ENCODE measurements at regions not wholly inside any gene's neighbourhood (a gene's known extent, or its start where the extent isn't known, plus 50 kb on each side); places are given as distances from the start of the nearest gene placed in this dataset.

DNA sequence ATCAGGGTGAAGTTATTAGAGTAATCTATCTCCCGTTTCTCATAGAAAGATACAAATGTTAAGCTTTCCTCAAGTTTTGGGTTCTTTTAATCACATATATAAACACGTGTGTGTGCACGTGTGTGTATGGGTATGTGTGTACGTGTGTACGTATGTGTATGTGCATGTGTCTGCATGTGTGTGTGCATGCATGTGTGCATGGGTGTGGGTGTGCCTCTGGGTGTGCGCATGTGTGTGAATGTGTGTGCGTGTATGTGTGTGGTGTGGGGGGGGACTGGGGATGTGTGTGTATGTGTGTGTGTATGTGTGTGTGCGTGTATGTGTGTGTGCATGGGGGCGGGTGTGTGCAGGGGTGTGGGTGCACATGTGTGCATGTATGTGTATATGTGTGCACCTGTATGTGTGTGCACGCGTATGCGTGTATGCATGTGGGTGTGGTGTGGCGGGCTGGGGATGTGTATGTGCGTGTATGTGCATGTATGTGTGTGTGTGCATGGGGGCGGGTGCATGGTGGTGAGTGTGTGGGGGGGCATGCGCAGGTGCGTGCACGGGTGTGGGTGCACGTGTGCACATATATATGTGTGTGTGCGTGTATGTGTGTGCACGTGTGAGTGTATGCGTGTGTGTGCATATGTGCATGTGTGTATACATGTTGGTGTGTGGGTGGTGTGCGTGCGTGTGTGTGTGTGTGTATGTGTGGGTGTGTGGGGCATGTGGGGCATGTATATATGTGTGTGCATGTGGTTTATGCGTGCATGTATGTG, 304.0 kb downstream of the MBD2 start:
- ChIA-PET POLR2A (no interaction called here), CTCF (interaction anchor here (0.6 kb wide), 1 partner anchor 215 kb away, joined by 3 read pairs; no protein-coding TSS in a partner anchor)
- Histone ChIP-seq H3K27me3 (ENCODE audit: control insufficient read depth, insufficient read depth, low read length) (no peaks in the 10 kb centered on the region), H3K4me3 (ENCODE audit: low read depth, low read length) (no peak overlapping the region), H3K36me3 (ENCODE audit: control insufficient read depth, insufficient read depth, low read length) (no peaks in the 10 kb centered on the region)
- no peak for DNase-seq (ENCODE audit: low read depth)
- no peak for TF ChIP-seq CTCF (IDR thresholded peaks at IDR 0.05; ENCODE audit: insufficient read depth, low read depth, low read length)

DNA sequence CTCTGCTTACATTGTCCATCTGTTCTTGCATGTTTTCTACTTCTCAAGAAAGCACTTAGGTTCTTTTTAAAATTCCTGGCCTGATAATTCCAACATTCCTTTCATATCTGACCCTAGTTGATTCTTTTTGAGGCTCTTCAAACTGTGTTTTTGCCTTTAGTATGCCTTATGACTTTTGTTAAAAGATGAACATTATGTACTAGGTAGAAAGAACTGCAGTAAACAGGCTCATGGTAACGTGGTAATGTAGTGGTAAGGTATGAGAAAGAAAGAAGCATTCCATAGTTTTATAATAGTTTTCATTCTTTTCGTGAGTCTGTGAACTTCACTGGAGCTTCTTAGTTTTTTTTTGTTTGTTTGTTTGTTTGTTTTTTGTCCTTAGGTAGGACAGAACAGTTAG, 306.4 kb downstream of the MBD2 start:
- TF ChIP-seq CTCF (IDR thresholded peaks at IDR 0.05; ENCODE audit: insufficient read depth, low read depth, low read length): no peak
- CTCF ChIA-PET: no interaction called here
- Histone ChIP-seq H3K36me3 (ENCODE audit: control insufficient read depth, insufficient read depth, low read length) (no peaks in the 10 kb centered on the region), H3K4me3 (ENCODE audit: low read depth, low read length) (no peak overlapping the region), H3K27me3 (ENCODE audit: control insufficient read depth, insufficient read depth, low read length) (no peaks in the 10 kb centered on the region)
- no peak for DNase-seq (ENCODE audit: low read depth)
- POLR2A ChIA-PET: no interaction called here

DNA sequence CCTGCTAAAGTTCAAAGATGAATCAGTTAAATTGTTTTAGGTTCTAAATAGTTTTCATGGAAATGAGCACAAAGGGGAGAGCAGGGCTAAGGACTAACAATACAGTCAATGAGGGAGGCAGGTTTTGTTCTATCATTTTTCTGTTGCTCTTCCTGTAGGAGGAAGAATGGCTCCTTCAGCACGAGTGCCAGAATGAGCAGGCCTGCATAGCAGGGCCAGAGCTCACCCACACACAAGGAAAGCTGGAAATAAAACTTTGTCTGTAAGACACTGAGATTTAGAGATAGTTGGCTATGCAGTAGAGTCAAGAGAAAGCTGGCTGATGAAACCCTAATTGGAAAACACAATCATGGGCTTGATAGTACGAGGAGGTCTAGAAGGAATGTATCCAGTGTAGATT, 313.3 kb downstream of the MBD2 start:
- Histone ChIP-seq H3K36me3 (ENCODE audit: control insufficient read depth, insufficient read depth, low read length) (no peaks in the 10 kb centered on the region), H3K4me3 (ENCODE audit: low read depth, low read length) (no peak overlapping the region), H3K27me3 (ENCODE audit: control insufficient read depth, insufficient read depth, low read length) (no peaks in the 10 kb centered on the region)
- CTCF ChIA-PET: interaction anchor here (1.4 to 1.7 kb wide), 2 partner anchors 18 to 208 kb away, joined by 3 to 6 read pairs; no protein-coding TSS in a partner anchor
- POLR2A ChIA-PET: no interaction called here
- no peak for TF ChIP-seq CTCF (IDR thresholded peaks at IDR 0.05; ENCODE audit: insufficient read depth, low read depth, low read length)
- no peak for DNase-seq (ENCODE audit: low read depth)

- no peaks in the 10 kb centered on the region for H3K27me3 ChIP-seq (ENCODE audit: control insufficient read depth, insufficient read depth, low read length)
- ChIA-PET POLR2A (interaction anchor here (0.6 kb wide), 1 partner anchor 196 kb away, joined by 3 read pairs; no protein-coding TSS in a partner anchor), CTCF (interaction anchor here (0.6 to 1.7 kb wide), 3 partner anchors 23 to 211 kb away, joined by 3 to 6 read pairs (median 3); no protein-coding TSS in a partner anchor)
- TF ChIP-seq CTCF (IDR thresholded peaks at IDR 0.05; ENCODE audit: insufficient read depth, low read depth, low read length): peak; percentile 49
- H3K36me3 ChIP-seq (ENCODE audit: control insufficient read depth, insufficient read depth, low read length): no peaks in the 10 kb centered on the region
- no peak overlapping the region for H3K4me3 ChIP-seq (ENCODE audit: low read depth, low read length)
- DNase-seq (ENCODE audit: low read depth): no peak
These were observed 314.8 kb downstream of the MBD2 start for GRCh38 chr18:53909668-53910067.

- DNase-seq (ENCODE audit: low read depth): no peak
- ChIA-PET CTCF (no interaction called here), POLR2A (no interaction called here)
- Histone ChIP-seq H3K36me3 (ENCODE audit: control insufficient read depth, insufficient read depth, low read length) (no peaks in the 10 kb centered on the region), H3K27me3 (ENCODE audit: control insufficient read depth, insufficient read depth, low read length) (no peaks in the 10 kb centered on the region), H3K4me3 (ENCODE audit: low read depth, low read length) (no peak overlapping the region)
- TF ChIP-seq CTCF (IDR thresholded peaks at IDR 0.05; ENCODE audit: insufficient read depth, low read depth, low read length): no peak
These were observed 316.5 kb downstream of the MBD2 start for GRCh38 chr18:53907921-53908320.

All from BJ (cell line).